ENCODE measurements at regions not wholly inside any gene's neighbourhood (a gene's known extent, or its start where the extent isn't known, plus 50 kb on each side); places are given as distances from the start of the nearest gene placed in this dataset.
"Not testable (repeated sequence)": the region's sequence is repeated elsewhere in the genome, so short reads cannot be mapped to it uniquely, and the experiment has no call there.

DNA sequence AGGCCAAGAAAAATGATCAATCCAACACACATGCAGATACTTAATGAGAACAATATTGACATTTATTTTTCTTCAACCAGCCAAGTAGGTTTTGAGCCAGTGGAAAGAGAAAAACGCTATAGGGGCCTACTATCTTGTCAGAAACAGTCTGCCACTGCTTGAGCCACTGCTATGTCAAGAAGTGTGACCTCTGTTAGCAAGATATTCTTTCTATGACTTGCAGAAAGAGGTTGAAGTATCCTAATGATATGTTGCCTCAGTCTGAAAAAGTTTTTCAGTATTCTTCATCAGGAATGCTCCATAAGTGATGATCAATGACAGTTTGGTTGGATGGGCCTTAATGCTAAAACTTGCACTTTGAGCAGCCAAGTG, 328.4 kb upstream of the KCND2 start:
- Histone ChIP-seq H3K27ac (ENCODE audit: low read depth in 1 of 2, low read length in 1 of 2) (no peak overlapping the region), H3K27me3 (ENCODE audit: control insufficient read depth in 3 of 3, insufficient read depth in 3 of 3, low read length in 2 of 3) (no peaks in the 10 kb centered on the region), H3K9me3 (ENCODE audit: control insufficient read depth in 4 of 4, insufficient read depth in 3 of 4, low read length in 3 of 4) (no peaks in the 10 kb centered on the region), H3K4me3 (no peak overlapping the region), H3K4me1 (ENCODE audit: control insufficient read depth in 5 of 5, insufficient read depth in 5 of 5, low read length in 5 of 5) (no peaks in the 10 kb centered on the region), H3K36me3 (ENCODE audit: control insufficient read depth in 4 of 4, insufficient read depth in 4 of 4, low read length in 4 of 4) (no peaks in the 10 kb centered on the region), H3K9ac (ENCODE audit: insufficient read depth in 1 of 2, low read length in 2 of 2) (no peak overlapping the region)
- no peak for TF ChIP-seq CTCF (IDR thresholded peaks at IDR 0.05; ENCODE audit: control extremely low read depth, extremely low read depth)
- no peak for ATAC-seq (ENCODE audit: insufficient read depth, low FRiP score)
- DNase-seq: no peak
- WGBS, 2 donors: 42 to 54% methylated on average over 1 of the region's 1 CpG

DNA sequence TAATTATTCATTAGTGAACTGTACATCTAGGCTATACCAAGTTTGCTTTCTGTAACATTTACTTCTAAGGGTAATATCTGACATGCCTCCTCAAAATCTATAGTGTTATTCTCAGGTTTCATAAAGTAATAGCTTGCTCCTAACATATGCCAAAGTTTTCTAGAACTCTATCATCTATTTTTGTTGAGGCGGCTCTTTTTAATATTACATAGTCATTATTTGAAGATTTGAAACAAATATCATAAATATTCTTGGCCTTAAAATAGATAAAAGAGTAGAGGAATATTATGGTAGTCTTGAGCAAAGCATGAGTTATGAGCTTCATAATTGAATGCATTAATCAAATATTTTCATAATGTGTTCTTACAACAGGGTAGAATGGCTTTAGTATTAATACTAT, 327.2 kb upstream of the KCND2 start:
- no peak overlapping the region for H3K4me3 ChIP-seq
- ATAC-seq (ENCODE audit: insufficient read depth, low FRiP score) (no peak), DNase-seq (no peak)
- no peak for TF ChIP-seq CTCF (IDR thresholded peaks at IDR 0.05; ENCODE audit: control extremely low read depth, extremely low read depth)
- no peak overlapping the region for H3K27ac ChIP-seq (ENCODE audit: low read depth in 1 of 2, low read length in 1 of 2)
- no peaks in the 10 kb centered on the region for H3K36me3 ChIP-seq (ENCODE audit: control insufficient read depth in 4 of 4, insufficient read depth in 4 of 4, low read length in 4 of 4)
- no peaks in the 10 kb centered on the region for H3K4me1 ChIP-seq (ENCODE audit: control insufficient read depth in 5 of 5, insufficient read depth in 5 of 5, low read length in 5 of 5)
- WGBS, 2 donors: 92 to 97% methylated on average over 1 of the region's 1 CpG
- no peaks in the 10 kb centered on the region for H3K27me3 ChIP-seq (ENCODE audit: control insufficient read depth in 3 of 3, insufficient read depth in 3 of 3, low read length in 2 of 3)
- no peak overlapping the region for H3K9ac ChIP-seq (ENCODE audit: insufficient read depth in 1 of 2, low read length in 2 of 2)
- H3K9me3 ChIP-seq (ENCODE audit: control insufficient read depth in 4 of 4, insufficient read depth in 3 of 4, low read length in 3 of 4): no peaks in the 10 kb centered on the region

GRCh38 chr7:119949053-119949452, 323.9 kb upstream of the KCND2 start:
- Histone ChIP-seq H3K27me3 (ENCODE audit: control insufficient read depth in 3 of 3, insufficient read depth in 3 of 3, low read length in 2 of 3) (no peaks in the 10 kb centered on the region), H3K27ac (ENCODE audit: low read depth in 1 of 2, low read length in 1 of 2) (no peak overlapping the region), H3K9me3 (ENCODE audit: control insufficient read depth in 4 of 4, insufficient read depth in 3 of 4, low read length in 3 of 4) (no peaks in the 10 kb centered on the region), H3K4me1 (ENCODE audit: control insufficient read depth in 5 of 5, insufficient read depth in 5 of 5, low read length in 5 of 5) (no peaks in the 10 kb centered on the region), H3K4me3 (no peak overlapping the region), H3K36me3 (ENCODE audit: control insufficient read depth in 4 of 4, insufficient read depth in 4 of 4, low read length in 4 of 4) (no peaks in the 10 kb centered on the region), H3K9ac (ENCODE audit: insufficient read depth in 1 of 2, low read length in 2 of 2) (no peak overlapping the region)
- TF ChIP-seq CTCF (IDR thresholded peaks at IDR 0.05; ENCODE audit: control extremely low read depth, extremely low read depth): no peak
- 94 to 96% methylated on average over 5 of the region's 5 CpGs for WGBS, 2 donors
- no peak for DNase-seq
- ATAC-seq (ENCODE audit: insufficient read depth, low FRiP score): no peak

- 93 to 95% methylated on average over 29 to 30 of the region's 30 CpGs for WGBS, 2 donors
- not testable (repeated sequence) for H3K27ac ChIP-seq (ENCODE audit: low read depth in 1 of 2, low read length in 1 of 2); ATAC-seq (ENCODE audit: insufficient read depth, low FRiP score); H3K9ac ChIP-seq (ENCODE audit: insufficient read depth in 1 of 2, low read length in 2 of 2); H3K4me3 ChIP-seq; H3K9me3 ChIP-seq (ENCODE audit: control insufficient read depth in 4 of 4, insufficient read depth in 3 of 4, low read length in 3 of 4); DNase-seq; H3K4me1 ChIP-seq (ENCODE audit: control insufficient read depth in 5 of 5, insufficient read depth in 5 of 5, low read length in 5 of 5); H3K36me3 ChIP-seq (ENCODE audit: control insufficient read depth in 4 of 4, insufficient read depth in 4 of 4, low read length in 4 of 4); H3K27me3 ChIP-seq (ENCODE audit: control insufficient read depth in 3 of 3, insufficient read depth in 3 of 3, low read length in 2 of 3)
Observed at GRCh38 chr7:119950390-119951041, 322.5 kb upstream of the KCND2 start.

- H3K36me3 ChIP-seq (ENCODE audit: control insufficient read depth in 4 of 4, insufficient read depth in 4 of 4, low read length in 4 of 4); H3K9ac ChIP-seq (ENCODE audit: insufficient read depth in 1 of 2, low read length in 2 of 2); H3K27ac ChIP-seq (ENCODE audit: low read depth in 1 of 2, low read length in 1 of 2); H3K4me3 ChIP-seq; H3K4me1 ChIP-seq (ENCODE audit: control insufficient read depth in 5 of 5, insufficient read depth in 5 of 5, low read length in 5 of 5); DNase-seq; H3K9me3 ChIP-seq (ENCODE audit: control insufficient read depth in 4 of 4, insufficient read depth in 3 of 4, low read length in 3 of 4); ATAC-seq (ENCODE audit: insufficient read depth, low FRiP score); H3K27me3 ChIP-seq (ENCODE audit: control insufficient read depth in 3 of 3, insufficient read depth in 3 of 3, low read length in 2 of 3): not testable (repeated sequence)
- 95 to 100% methylated on average over 19 to 22 of the region's 24 CpGs for WGBS, 2 donors
Observed at GRCh38 chr7:119951614-119952013, 321.4 kb upstream of the KCND2 start.
